NCI-H146 treated with DMSO at 0.1 percent for 48 hours (cell line): ENCODE measurements at regions not wholly inside any gene's neighbourhood (a gene's known extent, or its start where the extent isn't known, plus 50 kb on each side); places are given as distances from the start of the nearest gene placed in this dataset.
"Not testable (repeated sequence)": the region's sequence is repeated elsewhere in the genome, so short reads cannot be mapped to it uniquely, and the experiment has no call there.

Experiments
- DNase-seq: peaks from one replicate; lab custom pipeline; 2025; ENCODE audit not compliant: unreplicated experiment; lab: John Stamatoyannopoulos, UW

- no peak for DNase-seq
Observed at GRCh38 chr1:213416461-213417224, 365.6 kb downstream of the RPS6KC1 start.

GRCh38 chr1:213417225-213417820, 366.3 kb downstream of the RPS6KC1 start:
- DNase-seq, result no peak

- DNase-seq, result no peak
Observed at GRCh38 chr1:213417846-213418245, 366.8 kb downstream of the RPS6KC1 start.

GRCh38 chr1:213418268-213419071, 367.4 kb downstream of the RPS6KC1 start:
- no peak for DNase-seq

- no peak for DNase-seq
Observed at GRCh38 chr1:213419401-213420030, 368.5 kb downstream of the RPS6KC1 start.

GRCh38 chr1:213421178-213421577, 370.1 kb downstream of the RPS6KC1 start:
- not testable (repeated sequence) for DNase-seq

- DNase-seq, result no peak
Observed at GRCh38 chr1:213423041-213423440, 372.0 kb downstream of the RPS6KC1 start.

GRCh38 chr1:213423605-213424004, 372.6 kb downstream of the RPS6KC1 start:
- DNase-seq, result no peak

GRCh38 chr1:213425376-213426030, 374.5 kb downstream of the RPS6KC1 start:
- no peak for DNase-seq

GRCh38 chr1:213429642-213430041, 378.6 kb downstream of the RPS6KC1 start:
- no peak for DNase-seq

- no peak for DNase-seq
Observed at GRCh38 chr1:213435715-213436114, 384.7 kb downstream of the RPS6KC1 start.

- DNase-seq, result no peak
Observed at GRCh38 chr1:213438339-213438738, 387.3 kb downstream of the RPS6KC1 start.

GRCh38 chr1:213439703-213440102, 388.7 kb downstream of the RPS6KC1 start:
- no peak for DNase-seq

GRCh38 chr1:213440766-213441165, 389.7 kb downstream of the RPS6KC1 start:
- no peak for DNase-seq

GRCh38 chr1:213443415-213443814, 392.4 kb downstream of the RPS6KC1 start:
- DNase-seq, result no peak

- DNase-seq, result no peak
Observed at GRCh38 chr1:213444224-213444623, 393.2 kb downstream of the RPS6KC1 start.

- DNase-seq, result no peak
Observed at GRCh38 chr1:213446496-213446895, 395.5 kb downstream of the RPS6KC1 start.

GRCh38 chr1:213448360-213448759, 397.3 kb downstream of the RPS6KC1 start:
- no peak for DNase-seq

- DNase-seq, result no peak
Observed at GRCh38 chr1:213448776-213449175, 397.7 kb downstream of the RPS6KC1 start.

- DNase-seq, result no peak
Observed at GRCh38 chr1:213452501-213452900, 401.5 kb downstream of the RPS6KC1 start.

GRCh38 chr1:213457186-213457585, 406.1 kb downstream of the RPS6KC1 start:
- DNase-seq, result no peak
